Left lung (tissue), 4 donors: ENCODE measurements at regions not wholly inside any gene's neighbourhood (a gene's known extent, or its start where the extent isn't known, plus 50 kb on each side); places are given as distances from the start of the nearest gene placed in this dataset.

Experiments used
- ATAC-seq: fragments of 200-7000 bp; cut with Tn5 transposase; one replicate; pipeline ENCODE4 v1.9.1; 2020; ENCODE audit warnings: moderate library complexity
- DNase-seq, 4 donors: peaks; one replicate each; pipeline ENCODE4 v3.0.0-alpha.2; 2013 to 2020
- H3K27ac ChIP-seq, 2 donors: fragments of 200-600 bp; sonication (generic) in 1 of 2; one replicate each; pipeline versions ENCODE4 v1.5.0 to v1.8.0; 2020 to 2021
- H3K27me3 ChIP-seq, 2 donors: fragments of 200-600 bp; sonication (generic) in 1 of 2; one replicate each; pipeline versions ENCODE4 v1.5.0 to v1.8.0; 2020 to 2021
- H3K36me3 ChIP-seq, 2 donors: fragments of 200-600 bp; sonication (generic) in 1 of 2; one replicate each; pipeline versions ENCODE4 v1.5.0 to v1.8.0; 2020 to 2021
- H3K4me1 ChIP-seq, 2 donors: fragments of 200-600 bp; one replicate each; pipeline ENCODE4 v1.8.0; 2021
- H3K4me3 ChIP-seq, 2 donors: fragments of 200-600 bp; sonication (generic) in 1 of 2; one replicate each; pipeline versions ENCODE4 v1.5.0 to v1.8.0; 2020 to 2021; ENCODE audit warnings: mild to moderate bottlenecking in 1 of 2
- H3K9me3 ChIP-seq, 2 donors: fragments of 200-600 bp; sonication (generic) in 1 of 2; one replicate each; pipeline versions ENCODE4 v1.5.0 to v1.8.0; 2020 to 2021
- intact Hi-C, 2 donors: fragments of 100-400 bp; cut with DNase I; formaldehyde crosslinking; loops; one replicate each; pipeline versions ENCODE4 v1.11.2 to v1.14.2; 2022
- TF ChIP-seq, protein P1 (sequence below), 2 donors: fragments of 200-600 bp; sonication (generic) in 1 of 2; IDR thresholded peaks; one replicate each; pipeline versions ENCODE4 v1.5.0 to v1.8.0; 2021; ENCODE audit warnings: antibody characterized with exemption in 2 of 2
- donor health status: DM: no; HTN: yes; CAD: no.
- donor health status: DM: no; HTN: no; CAD: no.

- Histone ChIP-seq H3K27me3 (peaks cover 0 to 6% of the 10 kb centered on the region in 2 donors), H3K4me1 (no peaks in the 10 kb centered on the region), H3K4me3 (no peak overlapping the region), H3K36me3 (no peaks in the 10 kb centered on the region), H3K9me3 (peaks cover 0 to 65% of the 10 kb centered on the region in 2 donors), H3K27ac (no peak overlapping the region)
- intact Hi-C loops = no loop called here
- TF ChIP-seq, protein P1, sequence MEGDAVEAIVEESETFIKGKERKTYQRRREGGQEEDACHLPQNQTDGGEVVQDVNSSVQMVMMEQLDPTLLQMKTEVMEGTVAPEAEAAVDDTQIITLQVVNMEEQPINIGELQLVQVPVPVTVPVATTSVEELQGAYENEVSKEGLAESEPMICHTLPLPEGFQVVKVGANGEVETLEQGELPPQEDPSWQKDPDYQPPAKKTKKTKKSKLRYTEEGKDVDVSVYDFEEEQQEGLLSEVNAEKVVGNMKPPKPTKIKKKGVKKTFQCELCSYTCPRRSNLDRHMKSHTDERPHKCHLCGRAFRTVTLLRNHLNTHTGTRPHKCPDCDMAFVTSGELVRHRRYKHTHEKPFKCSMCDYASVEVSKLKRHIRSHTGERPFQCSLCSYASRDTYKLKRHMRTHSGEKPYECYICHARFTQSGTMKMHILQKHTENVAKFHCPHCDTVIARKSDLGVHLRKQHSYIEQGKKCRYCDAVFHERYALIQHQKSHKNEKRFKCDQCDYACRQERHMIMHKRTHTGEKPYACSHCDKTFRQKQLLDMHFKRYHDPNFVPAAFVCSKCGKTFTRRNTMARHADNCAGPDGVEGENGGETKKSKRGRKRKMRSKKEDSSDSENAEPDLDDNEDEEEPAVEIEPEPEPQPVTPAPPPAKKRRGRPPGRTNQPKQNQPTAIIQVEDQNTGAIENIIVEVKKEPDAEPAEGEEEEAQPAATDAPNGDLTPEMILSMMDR (IDR thresholded peaks at IDR 0.05) = no peak
- DNase-seq (no peak), ATAC-seq (no peak)
Observed at GRCh38 chr1:29563092-29563491, 326.8 kb downstream of the PTPRU start.

DNA sequence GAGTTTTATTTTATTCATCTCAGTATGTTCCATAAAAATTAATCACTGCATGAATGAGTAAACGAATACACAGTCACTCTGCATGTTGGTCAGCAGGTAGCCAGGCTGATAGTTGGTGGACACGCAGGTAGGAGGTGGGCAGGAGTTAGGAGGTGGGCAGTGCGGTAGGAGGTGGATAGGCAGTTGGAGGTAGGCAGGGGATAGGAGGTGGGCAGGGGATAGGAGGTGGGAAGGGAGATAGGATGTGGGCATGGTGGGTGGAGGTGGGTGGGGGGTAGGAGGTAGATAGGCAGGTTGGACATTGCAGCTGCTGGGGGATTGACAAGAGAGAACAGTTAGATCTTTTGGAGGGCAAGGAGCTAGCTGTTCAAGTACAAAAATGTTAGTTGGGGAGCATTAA lies 322.7 kb downstream of the PTPRU start:
- Histone ChIP-seq H3K9me3 (peaks cover 0 to 24% of the 10 kb centered on the region in 2 donors), H3K36me3 (no peaks in the 10 kb centered on the region), H3K27ac (no peak overlapping the region), H3K4me3 (no peak overlapping the region), H3K27me3 (peaks cover 0 to 8% of the 10 kb centered on the region in 2 donors), H3K4me1 (no peaks in the 10 kb centered on the region)
- DNase-seq (no peak), ATAC-seq (no peak)
- TF ChIP-seq, protein P1 (IDR thresholded peaks at IDR 0.05) = no peak
- intact Hi-C loops = no loop called here

DNA sequence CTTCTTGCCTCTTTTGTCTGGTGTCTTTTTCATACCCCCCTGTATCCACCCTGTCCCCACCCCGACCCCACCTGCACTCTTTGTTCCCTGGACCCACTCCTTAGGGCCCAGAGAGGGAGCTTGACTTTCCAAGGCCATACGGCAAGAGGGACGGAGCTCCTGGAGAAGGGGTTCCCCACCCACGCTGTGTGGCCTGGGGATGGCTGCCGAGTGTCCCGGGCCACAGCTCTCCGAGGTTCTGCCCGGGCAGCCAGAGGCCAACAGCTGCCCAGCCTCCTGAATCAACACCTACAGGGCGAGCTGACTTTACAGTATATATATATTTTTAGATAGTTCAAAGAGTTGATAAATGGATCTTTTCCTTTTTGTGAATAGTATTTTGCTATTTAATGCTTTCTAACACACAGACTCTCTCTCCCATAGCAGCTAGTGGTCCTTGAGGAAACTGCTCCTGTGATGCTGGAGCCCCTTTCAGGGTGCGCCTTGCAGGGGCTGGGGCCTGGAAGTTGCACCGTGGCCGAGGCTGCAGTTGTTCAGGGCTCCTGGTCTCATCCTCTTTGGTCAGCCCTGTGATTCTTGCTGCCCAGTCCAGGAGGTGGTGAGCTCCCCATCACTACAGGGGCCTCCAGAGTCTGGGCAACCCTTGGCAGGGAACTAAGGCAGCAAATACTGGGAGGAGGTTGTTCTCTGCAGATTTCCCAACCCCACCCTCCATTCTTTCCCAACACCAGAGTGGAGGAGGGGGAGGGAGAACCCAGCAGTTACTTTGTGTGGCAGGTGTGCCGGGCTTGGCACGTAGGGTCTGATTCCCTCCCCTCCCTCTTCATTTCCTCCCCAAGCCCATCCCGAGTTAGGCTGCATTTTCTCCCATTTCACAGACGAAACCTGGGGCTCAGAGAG lies 321.6 kb downstream of the PTPRU start:
- peak in 1 of 4 donors; percentile 32 for DNase-seq
- no peaks in the 10 kb centered on the region for H3K4me1 ChIP-seq
- no peak for ATAC-seq
- no peak overlapping the region for H3K27ac ChIP-seq
- H3K36me3 ChIP-seq = no peaks in the 10 kb centered on the region
- no peak overlapping the region for H3K4me3 ChIP-seq
- peaks cover 0 to 8% of the 10 kb centered on the region in 2 donors for H3K27me3 ChIP-seq
- TF ChIP-seq, protein P1 (IDR thresholded peaks at IDR 0.05) = no peak
- H3K9me3 ChIP-seq = peaks cover 0 to 13% of the 10 kb centered on the region in 2 donors
- intact Hi-C loops = no loop called here

DNA sequence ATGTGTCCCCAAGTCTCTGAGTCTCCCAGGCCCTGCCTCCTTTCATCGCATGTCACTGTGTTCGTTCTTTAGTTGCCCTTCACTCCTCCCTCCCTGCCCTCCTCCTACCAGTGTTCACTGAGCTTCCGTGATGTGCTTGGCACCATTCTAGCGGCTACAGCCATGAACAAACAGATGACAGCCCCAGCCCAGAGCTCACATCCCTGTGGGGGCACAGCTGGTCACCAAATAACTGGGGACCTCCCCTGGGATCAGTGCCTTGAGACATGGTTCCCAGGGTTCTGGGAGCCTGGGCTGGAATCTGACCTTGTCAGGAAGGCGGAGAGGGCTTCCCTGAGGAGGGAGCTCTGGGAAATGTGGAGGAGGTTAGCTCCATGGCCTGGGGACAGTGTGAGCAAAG lies 320.7 kb downstream of the PTPRU start:
- no peaks in the 10 kb centered on the region for H3K36me3 ChIP-seq
- H3K4me1 ChIP-seq = no peaks in the 10 kb centered on the region
- TF ChIP-seq, protein P1 (IDR thresholded peaks at IDR 0.05) = no peak
- intact Hi-C loops = no loop called here
- H3K27ac ChIP-seq = no peak overlapping the region
- no peak overlapping the region for H3K4me3 ChIP-seq
- no peak for ATAC-seq
- peaks cover 0 to 5% of the 10 kb centered on the region in 2 donors for H3K9me3 ChIP-seq
- DNase-seq = no peak
- peaks cover 0 to 8% of the 10 kb centered on the region in 2 donors for H3K27me3 ChIP-seq

DNA sequence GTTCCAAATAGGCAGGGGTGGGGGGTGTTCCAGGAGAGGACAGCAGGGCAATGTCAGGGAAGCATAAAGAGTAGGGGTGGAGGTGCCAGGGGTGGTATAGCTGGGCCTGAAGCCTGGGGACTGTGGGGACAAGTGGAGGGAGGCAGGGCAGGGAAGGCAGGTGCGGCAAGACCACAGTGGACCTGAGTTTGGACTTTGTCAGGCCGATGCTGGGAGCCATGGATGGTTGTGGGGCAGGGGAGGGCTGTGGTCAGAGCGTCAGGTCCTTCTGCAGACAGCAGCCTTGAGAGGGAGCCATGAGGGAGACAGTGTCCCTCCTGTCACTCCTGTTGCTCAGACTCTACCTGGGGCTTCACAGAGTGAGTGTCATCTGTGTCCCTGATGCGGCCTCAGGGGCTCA lies 320.3 kb downstream of the PTPRU start:
- Histone ChIP-seq H3K36me3 (no peaks in the 10 kb centered on the region), H3K27me3 (peaks cover 0 to 8% of the 10 kb centered on the region in 2 donors), H3K9me3 (peaks cover 0 to 2% of the 10 kb centered on the region in 2 donors), H3K4me3 (no peak overlapping the region), H3K27ac (no peak overlapping the region), H3K4me1 (no peaks in the 10 kb centered on the region)
- ATAC-seq (no peak), DNase-seq (no peak)
- TF ChIP-seq, protein P1 (IDR thresholded peaks at IDR 0.05) = no peak
- intact Hi-C loops = no loop called here
